Right atrium auricular region (tissue), 2 donors: ENCODE measurements at regions not wholly inside any gene's neighbourhood (a gene's known extent, or its start where the extent isn't known, plus 50 kb on each side); places are given as distances from the start of the nearest gene placed in this dataset.

Experiments used
- DNase-seq: peaks from one replicate; pipeline ENCODE4 v3.0.0-alpha.2; 2019; ENCODE audit warnings: low spot score
- H3K27ac ChIP-seq, 2 donors: fragments of 200-600 bp; sonication (generic); 1 replicate in 1 of 2; 2 replicates in 1 of 2; pipeline ENCODE4 v1.5.1; 2016 to 2019
- H3K27me3 ChIP-seq, 2 donors: fragments of 200-600 bp; sonication (generic); one replicate each; pipeline versions ENCODE4 v1.5.1 to v1.6.0; 2017 to 2019
- H3K36me3 ChIP-seq: fragments of 200-600 bp; sonication (generic); one replicate; pipeline ENCODE4 v1.5.1; 2016
- H3K4me1 ChIP-seq, 2 donors: fragments of 200-600 bp; sonication (generic); one replicate each; pipeline versions ENCODE4 v1.5.1 to v1.6.0; 2017 to 2019
- H3K4me3 ChIP-seq, 2 donors: fragments of 200-600 bp; sonication (generic); 1 replicate in 1 of 2; 2 replicates in 1 of 2; pipeline ENCODE4 v1.5.1; 2017 to 2019; ENCODE audit warnings: mild to moderate bottlenecking in 1 of 2, moderate library complexity in 1 of 2
- H3K9me3 ChIP-seq, 2 donors: fragments of 200-600 bp; sonication (generic); one replicate each; pipeline ENCODE4 v1.5.1; 2019
- TF ChIP-seq, protein P1 (sequence below), 2 donors: fragments of 200-600 bp; sonication (generic); IDR thresholded peaks; one replicate each; pipeline ENCODE4 v1.5.1; 2019; ENCODE audit warnings: antibody characterized with exemption in 2 of 2

DNA sequence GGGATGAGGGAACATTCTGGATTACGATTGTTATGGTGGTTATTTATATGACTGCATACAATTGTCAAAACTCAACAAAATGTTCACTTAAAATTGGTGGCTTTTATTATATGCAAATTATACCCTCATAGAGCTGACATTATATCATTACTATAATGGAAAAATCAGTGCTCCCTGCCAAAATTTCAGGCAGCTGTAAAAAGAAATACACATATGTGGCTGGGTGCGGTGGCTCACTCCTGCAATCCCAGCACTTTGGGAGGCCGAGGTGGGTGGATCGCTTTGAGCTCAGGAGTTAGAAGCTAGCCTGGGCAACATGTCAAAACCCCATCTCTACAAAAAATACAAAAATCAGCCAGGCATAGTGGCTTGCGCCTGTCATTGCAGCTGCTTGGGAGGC lies 75.8 kb upstream of the SULF2 start:
- no peak overlapping the region for H3K27ac ChIP-seq
- peaks cover 0 to 11% of the 10 kb centered on the region in 2 donors for H3K9me3 ChIP-seq
- H3K4me3 ChIP-seq: no peak overlapping the region
- TF ChIP-seq, protein P1, sequence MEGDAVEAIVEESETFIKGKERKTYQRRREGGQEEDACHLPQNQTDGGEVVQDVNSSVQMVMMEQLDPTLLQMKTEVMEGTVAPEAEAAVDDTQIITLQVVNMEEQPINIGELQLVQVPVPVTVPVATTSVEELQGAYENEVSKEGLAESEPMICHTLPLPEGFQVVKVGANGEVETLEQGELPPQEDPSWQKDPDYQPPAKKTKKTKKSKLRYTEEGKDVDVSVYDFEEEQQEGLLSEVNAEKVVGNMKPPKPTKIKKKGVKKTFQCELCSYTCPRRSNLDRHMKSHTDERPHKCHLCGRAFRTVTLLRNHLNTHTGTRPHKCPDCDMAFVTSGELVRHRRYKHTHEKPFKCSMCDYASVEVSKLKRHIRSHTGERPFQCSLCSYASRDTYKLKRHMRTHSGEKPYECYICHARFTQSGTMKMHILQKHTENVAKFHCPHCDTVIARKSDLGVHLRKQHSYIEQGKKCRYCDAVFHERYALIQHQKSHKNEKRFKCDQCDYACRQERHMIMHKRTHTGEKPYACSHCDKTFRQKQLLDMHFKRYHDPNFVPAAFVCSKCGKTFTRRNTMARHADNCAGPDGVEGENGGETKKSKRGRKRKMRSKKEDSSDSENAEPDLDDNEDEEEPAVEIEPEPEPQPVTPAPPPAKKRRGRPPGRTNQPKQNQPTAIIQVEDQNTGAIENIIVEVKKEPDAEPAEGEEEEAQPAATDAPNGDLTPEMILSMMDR (IDR thresholded peaks at IDR 0.05): no peak
- peaks cover 0 to 9% of the 10 kb centered on the region in 2 donors for H3K4me1 ChIP-seq
- DNase-seq: no peak
- no peaks in the 10 kb centered on the region for H3K36me3 ChIP-seq
- no peaks in the 10 kb centered on the region for H3K27me3 ChIP-seq

DNA sequence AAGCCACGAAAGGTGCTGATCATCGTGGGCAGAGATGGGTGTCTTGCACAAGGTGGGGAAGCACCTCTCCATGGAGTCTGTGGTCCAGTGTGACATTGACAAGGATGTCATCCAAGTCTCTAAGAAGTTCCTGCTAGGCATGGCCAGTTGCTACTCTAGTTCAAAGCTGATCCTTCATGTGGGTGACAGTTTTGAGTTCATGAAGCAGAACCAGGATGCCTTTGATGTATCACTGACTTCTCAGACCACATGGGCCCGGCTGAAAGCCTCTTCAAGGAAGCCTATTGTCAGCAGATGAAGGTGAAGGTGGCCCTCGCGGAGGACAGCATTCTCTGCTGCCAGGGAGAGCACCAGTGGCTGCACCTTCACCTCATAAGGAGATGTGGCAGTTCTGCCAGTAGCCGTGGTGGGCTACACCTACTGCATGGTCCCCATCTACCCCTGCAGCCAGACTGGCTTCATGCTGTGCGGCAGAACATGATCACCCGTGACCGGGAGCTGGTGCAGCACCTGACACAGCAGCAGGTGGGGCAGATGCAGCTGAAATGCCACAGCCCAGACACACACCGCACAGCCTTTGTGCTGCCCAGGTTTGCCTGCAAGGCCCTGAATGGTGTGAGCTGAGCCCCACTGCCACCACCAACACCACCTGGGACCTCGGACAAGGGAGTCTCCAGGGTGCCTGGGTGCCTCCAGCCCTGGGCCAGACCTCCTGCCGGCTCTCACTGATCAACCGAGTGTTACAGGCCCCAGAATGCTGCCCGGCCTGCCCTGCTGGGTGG lies 75.0 kb upstream of the SULF2 start:
- Histone ChIP-seq H3K9me3 (peaks cover 0 to 11% of the 10 kb centered on the region in 2 donors), H3K4me3 (no peak overlapping the region), H3K27ac (no peak overlapping the region), H3K4me1 (peaks cover 0 to 9% of the 10 kb centered on the region in 2 donors), H3K36me3 (no peaks in the 10 kb centered on the region), H3K27me3 (no peaks in the 10 kb centered on the region)
- TF ChIP-seq, protein P1 (IDR thresholded peaks at IDR 0.05): no peak
- no peak for DNase-seq

DNA sequence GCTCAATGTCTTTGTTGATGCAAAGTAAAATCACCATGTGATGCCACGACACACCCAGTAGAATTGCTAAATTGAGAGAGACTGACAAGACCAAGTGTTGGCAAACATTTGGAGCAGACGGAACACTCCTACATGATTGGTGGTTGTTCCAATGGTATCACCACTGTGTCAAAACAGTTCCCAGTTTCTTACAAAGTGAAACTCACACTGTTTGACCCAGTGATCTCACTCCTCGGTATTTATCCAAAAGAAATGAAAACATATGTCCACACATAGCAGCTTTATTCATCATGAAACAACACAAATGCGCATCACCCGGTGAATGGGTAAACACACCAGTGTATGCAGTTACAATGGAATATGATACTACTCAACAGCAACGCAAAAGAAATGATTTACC lies 74.0 kb upstream of the SULF2 start:
- no peak for DNase-seq
- H3K36me3 ChIP-seq: no peaks in the 10 kb centered on the region
- H3K27me3 ChIP-seq: no peaks in the 10 kb centered on the region
- TF ChIP-seq, protein P1 (IDR thresholded peaks at IDR 0.05): no peak
- H3K4me1 ChIP-seq: peaks cover 0 to 9% of the 10 kb centered on the region in 2 donors
- peaks cover 0 to 11% of the 10 kb centered on the region in 2 donors for H3K9me3 ChIP-seq
- peak overlapping the region in 1 of 2 donors; percentile 77 for H3K27ac ChIP-seq
- H3K4me3 ChIP-seq: no peak overlapping the region

DNA sequence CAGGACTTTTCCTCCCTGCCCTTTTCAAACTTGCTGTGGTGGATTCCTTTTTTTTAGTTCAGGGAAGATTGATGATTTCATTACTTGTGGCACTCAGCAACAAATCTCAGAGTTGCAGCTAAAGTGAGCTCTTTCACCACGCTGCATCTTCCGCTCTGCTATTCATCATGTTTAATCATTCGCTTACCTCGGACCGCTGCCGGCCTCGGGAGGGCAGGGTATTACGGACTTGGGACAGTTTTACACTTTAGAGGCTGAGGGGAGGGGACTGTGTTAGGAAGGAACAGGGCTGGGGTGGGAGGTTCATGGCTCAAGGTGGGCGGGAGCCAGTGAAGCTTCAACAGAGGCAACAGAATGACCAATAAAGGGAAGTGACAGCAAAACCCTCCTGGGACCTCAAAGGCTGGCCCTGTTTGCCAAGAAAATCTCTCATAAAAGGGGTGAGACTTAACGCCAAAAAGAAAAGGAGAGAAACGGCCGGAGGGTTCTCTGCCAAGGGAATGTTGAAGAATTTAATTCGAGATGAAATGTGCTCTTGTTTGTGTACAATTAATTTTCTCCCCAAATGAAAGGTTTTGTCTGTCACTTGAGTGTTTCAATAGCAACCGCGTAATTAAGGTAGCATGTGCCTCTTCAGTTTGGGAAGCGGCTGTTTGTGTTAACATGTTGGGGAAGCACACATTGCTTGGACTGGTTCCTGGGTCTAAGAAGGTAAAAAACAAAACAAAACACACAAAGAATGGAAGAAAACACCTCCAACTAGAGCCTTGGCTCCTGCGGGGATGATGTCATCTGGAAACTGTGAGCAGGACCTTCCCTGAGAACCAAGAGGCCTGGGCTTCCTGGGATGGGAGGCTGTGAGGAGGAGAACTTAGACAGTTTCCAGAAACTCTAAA lies 72.5 kb upstream of the SULF2 start:
- Histone ChIP-seq H3K27me3 (no peaks in the 10 kb centered on the region), H3K9me3 (peaks cover 0 to 6% of the 10 kb centered on the region in 2 donors), H3K4me3 (no peak overlapping the region), H3K36me3 (no peaks in the 10 kb centered on the region), H3K4me1 (peaks cover 0 to 9% of the 10 kb centered on the region in 2 donors), H3K27ac (peak overlapping the region; percentile 46 to 77)
- DNase-seq: peak; percentile 65
- TF ChIP-seq, protein P1 (IDR thresholded peaks at IDR 0.05): no peak

DNA sequence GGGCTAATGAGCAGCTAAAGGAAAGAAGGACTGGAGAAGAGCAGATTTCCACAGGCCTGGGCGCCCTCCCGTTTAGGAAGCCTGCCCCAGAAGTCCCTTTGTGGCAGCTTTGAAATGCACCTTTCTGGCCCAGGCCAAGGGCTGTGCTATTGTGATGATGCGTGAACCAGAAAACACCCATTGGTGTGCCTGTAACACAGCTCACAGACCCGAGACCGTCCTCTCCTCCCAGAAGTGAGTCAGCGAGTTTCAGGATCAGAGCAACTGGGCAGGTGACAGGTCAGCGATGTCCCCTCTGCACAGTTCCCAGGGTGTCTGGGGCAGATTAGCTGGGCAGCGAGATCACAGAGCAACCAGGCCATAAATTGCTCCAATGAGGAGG lies 71.9 kb upstream of the SULF2 start:
- Histone ChIP-seq H3K4me3 (no peak overlapping the region), H3K27ac (peak overlapping the region; percentile 46 to 77), H3K9me3 (no peaks in the 10 kb centered on the region), H3K4me1 (peaks cover 0 to 9% of the 10 kb centered on the region in 2 donors), H3K27me3 (no peaks in the 10 kb centered on the region), H3K36me3 (no peaks in the 10 kb centered on the region)
- DNase-seq: no peak
- TF ChIP-seq, protein P1 (IDR thresholded peaks at IDR 0.05): no peak
